Skeletal muscle satellite cell (primary cell): ENCODE measurements at regions not wholly inside any gene's neighbourhood (a gene's known extent, or its start where the extent isn't known, plus 50 kb on each side); places are given as distances from the start of the nearest gene placed in this dataset.

Experiments used
- H3K27me3 ChIP-seq: 2 replicates; pipeline ENCODE4 v1.7.0; 2013; ENCODE audit warnings: low read length; ENCODE audit not compliant: control insufficient read depth, insufficient read depth
- H3K36me3 ChIP-seq: 2 replicates; pipeline ENCODE4 v1.7.0; 2013; ENCODE audit warnings: mild to moderate bottlenecking, control low read depth, low read length; ENCODE audit not compliant: insufficient read depth
- H3K4me1 ChIP-seq: 2 replicates; pipeline ENCODE4 v1.7.0; 2013; ENCODE audit warnings: low read length; ENCODE audit not compliant: control insufficient read depth, insufficient read depth
- H3K4me2 ChIP-seq: 2 replicates; pipeline ENCODE4 v1.7.0; 2013; ENCODE audit warnings: mild to moderate bottlenecking, low read length
- H3K4me3 ChIP-seq: 2 replicates; pipeline ENCODE4 v1.7.0; 2013; ENCODE audit warnings: low read length
- H3K9ac ChIP-seq: 2 replicates; pipeline ENCODE4 v1.7.0; 2013; ENCODE audit warnings: mild to moderate bottlenecking, low read depth, low read length, moderate library complexity
- H3K9me3 ChIP-seq: replicated peaks from 2 replicates; pipeline ENCODE4 v1.7.0; 2013; ENCODE audit warnings: mild to moderate bottlenecking, control low read depth, low read length

DNA sequence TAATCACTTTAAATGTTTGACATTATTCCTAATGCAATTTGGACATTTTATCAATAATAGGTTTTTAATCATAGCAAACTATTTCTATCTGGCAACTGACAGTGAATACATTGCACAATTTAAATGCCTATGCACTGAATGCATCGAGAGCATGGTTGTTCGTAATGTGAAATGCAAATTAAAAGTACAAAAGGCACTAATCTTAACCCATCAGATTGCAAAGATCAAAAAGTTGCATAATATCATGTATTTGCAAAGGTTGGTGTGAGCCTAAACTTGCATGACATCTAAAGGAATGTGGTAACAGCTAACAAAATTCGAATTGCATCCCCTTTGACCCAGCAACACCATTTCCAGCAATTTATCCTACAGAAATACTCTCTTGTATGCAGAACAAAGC lies 469.9 kb upstream of the IRAK1BP1 start:
- no peak overlapping the region for H3K4me2 ChIP-seq
- no peak overlapping the region for H3K4me3 ChIP-seq
- H3K36me3 ChIP-seq, result no peaks in the 10 kb centered on the region
- H3K9ac ChIP-seq, result no peak overlapping the region
- H3K9me3 ChIP-seq, result no peaks in the 10 kb centered on the region
- H3K4me1 ChIP-seq, result no peaks in the 10 kb centered on the region
- no peaks in the 10 kb centered on the region for H3K27me3 ChIP-seq

DNA sequence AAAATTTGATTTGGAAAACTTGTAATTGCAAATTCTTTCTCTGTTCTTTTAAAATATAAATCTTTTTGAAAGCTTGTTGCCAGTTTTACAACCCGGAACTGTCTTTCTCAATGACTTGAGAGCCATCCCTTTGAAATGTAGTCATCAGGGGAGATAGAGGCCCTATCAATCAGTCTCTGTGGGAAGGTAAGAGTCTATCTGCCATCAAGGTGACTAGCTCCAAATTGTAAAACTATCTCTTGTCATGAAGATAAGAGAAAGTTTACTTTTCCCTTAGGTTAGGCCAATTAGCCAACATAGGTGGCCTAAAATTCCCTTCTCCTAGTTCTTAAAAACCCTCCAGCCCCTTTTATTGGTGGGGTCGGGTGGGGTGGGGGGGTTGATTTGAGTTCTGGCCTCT lies 469.1 kb upstream of the IRAK1BP1 start:
- H3K9me3 ChIP-seq, result no peaks in the 10 kb centered on the region
- no peak overlapping the region for H3K4me2 ChIP-seq
- H3K36me3 ChIP-seq, result no peaks in the 10 kb centered on the region
- no peaks in the 10 kb centered on the region for H3K27me3 ChIP-seq
- H3K9ac ChIP-seq, result no peak overlapping the region
- no peak overlapping the region for H3K4me3 ChIP-seq
- no peaks in the 10 kb centered on the region for H3K4me1 ChIP-seq

DNA sequence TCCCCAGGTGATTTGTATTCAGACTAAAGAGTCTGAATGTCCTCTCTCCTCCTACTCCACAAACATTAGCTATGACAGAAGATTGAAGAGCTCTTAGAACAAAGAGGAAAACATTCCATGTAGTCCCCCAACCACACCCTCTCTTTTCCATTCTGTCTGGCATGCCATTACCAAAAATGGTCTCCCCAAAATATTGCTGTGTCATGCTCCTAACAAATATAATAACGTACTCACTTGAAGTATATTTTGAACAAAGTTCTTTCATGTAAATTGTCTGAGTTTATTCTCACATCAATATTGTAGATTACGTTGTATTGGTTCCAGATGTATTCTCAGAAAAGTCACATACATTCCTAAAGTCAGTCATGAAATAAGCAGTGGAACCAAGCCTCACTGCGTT lies 467.3 kb upstream of the IRAK1BP1 start:
- Histone ChIP-seq H3K36me3 (no peaks in the 10 kb centered on the region), H3K4me2 (no peak overlapping the region), H3K9ac (no peak overlapping the region), H3K4me3 (no peak overlapping the region), H3K9me3 (no peaks in the 10 kb centered on the region), H3K4me1 (no peaks in the 10 kb centered on the region), H3K27me3 (no peaks in the 10 kb centered on the region)

DNA sequence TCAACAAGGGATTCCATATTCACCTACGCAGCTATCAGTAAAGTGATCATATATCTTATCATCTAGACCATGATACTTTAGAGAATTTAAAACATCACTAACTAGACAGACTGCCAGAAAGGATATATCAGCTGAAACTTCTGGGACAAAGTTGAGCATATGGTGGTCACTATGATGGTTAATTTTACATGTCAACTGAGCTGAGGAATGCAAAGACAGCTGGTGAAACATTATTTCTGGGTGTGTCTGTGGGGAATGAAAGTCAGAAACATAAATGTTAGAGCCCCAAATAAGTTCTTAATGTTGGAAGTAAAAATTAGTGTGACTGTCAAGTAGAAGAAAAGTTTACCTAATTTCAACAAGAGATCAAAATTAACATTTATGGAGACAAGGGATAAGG lies 440.0 kb upstream of the IRAK1BP1 start:
- H3K27me3 ChIP-seq, result no peaks in the 10 kb centered on the region
- no peaks in the 10 kb centered on the region for H3K9me3 ChIP-seq
- H3K36me3 ChIP-seq, result no peaks in the 10 kb centered on the region
- H3K9ac ChIP-seq, result no peak overlapping the region
- H3K4me2 ChIP-seq, result no peak overlapping the region
- no peaks in the 10 kb centered on the region for H3K4me1 ChIP-seq
- H3K4me3 ChIP-seq, result no peak overlapping the region

DNA sequence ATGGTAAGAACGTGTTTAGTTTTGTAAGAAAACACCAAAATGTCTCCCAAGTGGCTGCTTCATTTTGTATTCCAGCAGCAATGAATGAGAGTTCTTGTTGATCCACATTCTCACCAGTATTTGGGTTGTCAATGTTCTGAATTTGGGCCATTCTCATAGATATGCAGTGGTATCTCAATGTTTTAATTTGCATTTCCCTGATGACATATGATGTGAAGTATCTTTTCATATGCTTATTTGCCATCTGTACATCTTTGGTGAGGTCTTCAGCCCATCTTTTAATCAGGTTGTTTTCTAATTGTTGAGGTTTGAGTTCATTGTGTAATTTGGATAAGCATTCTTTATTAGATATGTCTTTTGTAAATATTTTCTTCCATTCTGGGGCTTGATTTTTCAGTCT lies 436.8 kb upstream of the IRAK1BP1 start:
- Histone ChIP-seq H3K36me3 (no peaks in the 10 kb centered on the region), H3K4me3 (no peak overlapping the region)

DNA sequence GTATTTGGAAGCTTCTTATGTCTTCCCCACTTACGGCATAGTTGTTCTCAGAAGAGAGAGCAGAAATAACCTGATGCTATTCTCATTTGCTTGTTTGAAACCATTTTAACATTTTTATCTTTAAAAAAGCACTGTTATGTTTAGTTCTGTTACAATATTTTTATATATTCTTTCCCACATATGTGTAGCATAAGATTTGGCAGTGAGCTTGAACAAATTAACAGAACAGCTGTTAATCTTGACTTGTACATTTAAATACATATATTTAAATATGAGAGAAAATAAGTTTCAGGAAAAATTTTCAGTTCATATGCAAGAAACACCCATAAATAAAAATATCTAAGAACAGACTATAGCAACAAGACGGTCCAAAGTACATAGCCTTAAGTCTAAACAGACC lies 431.7 kb upstream of the IRAK1BP1 start:
- Histone ChIP-seq H3K36me3 (no peaks in the 10 kb centered on the region), H3K4me2 (no peak overlapping the region), H3K9ac (no peak overlapping the region), H3K27me3 (no peaks in the 10 kb centered on the region), H3K4me3 (no peak overlapping the region), H3K4me1 (no peaks in the 10 kb centered on the region), H3K9me3 (no peaks in the 10 kb centered on the region)

More for the DNA sequence above, 436.8 kb upstream of the IRAK1BP1 start:
- Histone ChIP-seq H3K9me3 (no peaks in the 10 kb centered on the region), H3K9ac (no peak overlapping the region), H3K4me1 (no peaks in the 10 kb centered on the region), H3K4me2 (no peak overlapping the region), H3K27me3 (no peaks in the 10 kb centered on the region)

DNA sequence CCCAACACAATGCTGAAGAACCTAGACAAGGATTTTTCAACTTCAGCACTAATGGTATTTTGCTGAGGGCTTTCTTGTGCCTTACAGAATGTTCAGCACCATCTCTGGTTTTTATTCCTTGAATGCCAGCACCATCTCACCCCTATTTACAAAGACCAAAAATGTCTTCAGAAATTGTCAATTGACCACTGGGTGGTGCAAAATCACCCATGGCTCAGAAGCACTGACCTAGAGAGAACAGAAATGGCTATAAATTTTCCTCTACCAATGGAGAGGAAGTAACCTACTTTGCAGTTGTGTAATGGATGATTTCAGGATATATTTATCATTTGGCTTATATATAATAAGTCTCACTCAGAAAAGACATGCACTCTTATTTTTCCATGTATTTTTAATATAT lies 431.0 kb upstream of the IRAK1BP1 start:
- Histone ChIP-seq H3K9me3 (no peaks in the 10 kb centered on the region), H3K4me3 (no peak overlapping the region), H3K36me3 (no peaks in the 10 kb centered on the region), H3K4me1 (no peaks in the 10 kb centered on the region), H3K9ac (no peak overlapping the region), H3K27me3 (no peaks in the 10 kb centered on the region), H3K4me2 (no peak overlapping the region)

DNA sequence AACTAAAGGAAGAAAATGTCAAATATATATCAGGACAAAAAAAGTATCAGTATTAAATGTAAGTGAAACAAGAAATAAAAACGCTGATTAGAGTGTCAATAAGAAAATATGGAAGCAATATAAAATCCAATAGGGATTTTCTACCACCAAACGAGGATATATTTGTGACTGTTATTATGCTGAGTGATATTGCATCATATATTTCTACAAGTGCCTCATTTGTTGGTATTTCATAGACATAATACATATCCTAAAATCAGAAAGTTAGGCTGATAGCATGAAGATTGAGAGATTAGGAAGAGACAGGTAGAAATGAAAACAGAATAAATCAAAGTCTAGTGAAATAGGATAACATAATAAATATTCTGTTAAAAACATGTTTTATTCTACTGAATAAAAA lies 429.2 kb upstream of the IRAK1BP1 start:
- H3K27me3 ChIP-seq, result no peaks in the 10 kb centered on the region

DNA sequence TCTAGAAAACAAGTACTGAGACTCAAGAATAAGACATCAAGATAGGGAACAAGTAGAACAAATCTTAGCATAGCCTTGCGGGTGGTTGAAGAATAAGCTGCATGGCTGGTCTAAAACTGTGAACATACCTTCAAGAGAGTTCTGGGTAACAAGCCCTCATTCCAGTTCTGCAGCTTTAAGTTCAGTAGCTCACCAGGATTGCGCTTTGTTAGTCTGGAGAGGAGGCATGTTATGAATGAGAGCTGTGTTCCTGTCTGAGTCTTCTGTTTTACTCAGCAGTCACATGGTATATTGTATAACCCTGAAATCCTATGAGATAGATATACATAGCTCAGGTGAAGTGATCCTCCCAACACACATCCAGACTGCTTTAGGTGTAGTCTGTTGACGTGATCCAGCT lies 406.6 kb upstream of the IRAK1BP1 start:
- Histone ChIP-seq H3K9me3 (no peaks in the 10 kb centered on the region), H3K4me1 (no peaks in the 10 kb centered on the region), H3K36me3 (no peaks in the 10 kb centered on the region), H3K27me3 (no peaks in the 10 kb centered on the region), H3K4me2 (no peak overlapping the region), H3K9ac (no peak overlapping the region), H3K4me3 (no peak overlapping the region)

More for the DNA sequence above, 429.2 kb upstream of the IRAK1BP1 start:
- Histone ChIP-seq H3K9me3 (no peaks in the 10 kb centered on the region), H3K9ac (no peak overlapping the region), H3K4me1 (no peaks in the 10 kb centered on the region), H3K36me3 (no peaks in the 10 kb centered on the region), H3K4me3 (no peak overlapping the region), H3K4me2 (no peak overlapping the region)

DNA sequence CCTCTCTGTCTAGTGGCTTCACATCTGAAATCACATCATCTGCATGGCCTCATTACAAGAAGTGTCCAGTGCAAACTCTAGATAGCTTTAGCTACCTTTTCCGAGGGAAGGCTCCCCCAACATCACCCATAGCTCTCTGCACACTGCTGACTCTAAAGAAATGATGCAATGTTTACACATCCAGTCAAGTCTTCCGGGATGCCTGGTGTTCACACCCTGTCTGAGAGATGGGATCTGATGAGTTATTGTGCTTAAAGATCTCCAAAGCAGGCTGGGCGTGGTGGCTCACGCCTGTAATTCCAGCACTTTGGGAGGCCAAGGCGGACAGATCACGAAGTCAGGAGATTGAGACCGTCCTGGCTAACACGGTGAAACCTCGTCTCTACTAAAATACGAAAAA lies 404.6 kb upstream of the IRAK1BP1 start:
- no peak overlapping the region for H3K9ac ChIP-seq
- no peaks in the 10 kb centered on the region for H3K27me3 ChIP-seq
- no peak overlapping the region for H3K4me2 ChIP-seq
- no peaks in the 10 kb centered on the region for H3K36me3 ChIP-seq
- no peaks in the 10 kb centered on the region for H3K9me3 ChIP-seq
- H3K4me3 ChIP-seq, result no peak overlapping the region
- H3K4me1 ChIP-seq, result no peaks in the 10 kb centered on the region

DNA sequence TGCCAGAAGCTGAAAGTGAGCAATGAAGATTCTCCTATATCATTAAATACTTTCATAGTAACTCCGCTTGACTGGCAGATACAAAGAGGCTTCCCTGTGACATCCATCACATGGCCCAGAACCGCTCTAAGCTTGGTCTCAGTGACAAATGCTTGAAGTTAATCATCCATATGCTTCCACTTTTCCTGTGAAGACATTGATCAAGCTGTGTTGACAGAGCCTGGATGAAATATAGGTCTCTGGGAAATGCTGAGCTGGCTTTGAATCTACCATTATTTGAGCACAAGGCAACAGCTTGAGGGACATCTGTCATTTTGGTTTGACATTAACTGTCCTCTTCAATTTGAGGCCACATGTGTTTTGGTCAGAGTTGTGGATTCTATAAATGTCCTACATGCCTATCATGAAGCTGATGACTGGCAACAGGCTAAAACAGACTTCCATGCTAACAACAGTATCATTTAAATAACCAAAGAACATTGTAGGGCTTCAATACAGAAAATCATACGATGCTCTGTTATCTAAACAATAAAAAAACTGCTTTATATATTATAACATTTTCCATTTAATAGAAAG lies 402.2 kb upstream of the IRAK1BP1 start:
- Histone ChIP-seq H3K4me1 (no peaks in the 10 kb centered on the region), H3K36me3 (no peaks in the 10 kb centered on the region), H3K4me3 (no peak overlapping the region), H3K9ac (no peak overlapping the region), H3K9me3 (no peaks in the 10 kb centered on the region), H3K4me2 (no peak overlapping the region), H3K27me3 (no peaks in the 10 kb centered on the region)

DNA sequence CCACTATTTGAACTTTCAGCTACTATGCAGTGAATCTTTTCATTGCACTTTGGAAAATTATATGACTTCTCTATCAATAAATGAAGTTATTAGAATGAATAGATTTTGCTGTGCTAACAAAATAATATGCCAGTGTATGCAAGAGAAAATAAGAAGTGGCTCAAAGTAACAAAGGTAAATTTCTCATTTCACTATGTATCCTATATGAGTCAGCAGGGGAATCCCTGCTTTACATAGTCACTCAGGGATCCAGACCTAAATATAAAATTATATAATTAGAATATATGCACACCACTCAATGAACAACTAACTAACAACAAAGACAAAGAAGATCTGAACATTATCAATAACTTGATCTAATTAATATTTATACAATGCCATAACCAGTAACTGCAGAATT lies 390.8 kb upstream of the IRAK1BP1 start:
- no peak overlapping the region for H3K9ac ChIP-seq
- no peaks in the 10 kb centered on the region for H3K36me3 ChIP-seq
- H3K4me2 ChIP-seq, result no peak overlapping the region
- no peaks in the 10 kb centered on the region for H3K27me3 ChIP-seq
- H3K4me3 ChIP-seq, result no peak overlapping the region
- no peaks in the 10 kb centered on the region for H3K9me3 ChIP-seq
- H3K4me1 ChIP-seq, result no peaks in the 10 kb centered on the region
